ENCODE measurements at regions not wholly inside any gene's neighbourhood (a gene's known extent, or its start where the extent isn't known, plus 50 kb on each side); places are given as distances from the start of the nearest gene placed in this dataset.

GRCh38 chr3:148457886-148458285 is 239.8 kb upstream of the AGTR1 start:
- Histone ChIP-seq H3K27me3 (ENCODE audit: control insufficient read depth, low read length) (no peaks in the 10 kb centered on the region), H3K79me2 (ENCODE audit: control insufficient read depth, low read length) (no peaks in the 10 kb centered on the region), H3K4me3 (ENCODE audit: low read length) (no peak overlapping the region), H3K4me1 (ENCODE audit: control insufficient read depth, low read length) (no peaks in the 10 kb centered on the region), H3K27ac (ENCODE audit: low read depth, low read length) (no peak overlapping the region), H3K9me3 (ENCODE audit: control insufficient read depth, insufficient read depth, low read length) (no peaks in the 10 kb centered on the region), H4K20me1 (ENCODE audit: control insufficient read depth, insufficient read depth, low read depth, low read length) (no peaks in the 10 kb centered on the region), H3K36me3 (ENCODE audit: control insufficient read depth, low read length) (no peaks in the 10 kb centered on the region), H3K4me2 (ENCODE audit: low read length) (no peak overlapping the region), H3F3A (ENCODE audit: control insufficient read depth, insufficient read depth) (no peaks in the 10 kb centered on the region), H3K9me2 (replicated peaks; ENCODE audit: control insufficient read depth, low read length) (no peaks in the 10 kb centered on the region)
- TF ChIP-seq CTCF (IDR thresholded peaks at IDR 0.05; ENCODE audit: low read depth, low read length, poor library complexity, severe bottlenecking) (no peak), EZH2phosphoT487 (IDR thresholded peaks at IDR 0.05; ENCODE audit: borderline replicate concordance, low read length) (no peak)

GRCh38 chr3:148459931-148460513 is 237.7 kb upstream of the AGTR1 start:
- Histone ChIP-seq H3K9me3 (ENCODE audit: control insufficient read depth, insufficient read depth, low read length) (no peaks in the 10 kb centered on the region), H3K4me3 (ENCODE audit: low read length) (no peak overlapping the region), H3K9me2 (replicated peaks; ENCODE audit: control insufficient read depth, low read length) (no peaks in the 10 kb centered on the region), H3K27me3 (ENCODE audit: control insufficient read depth, low read length) (no peaks in the 10 kb centered on the region), H3F3A (ENCODE audit: control insufficient read depth, insufficient read depth) (no peaks in the 10 kb centered on the region), H3K79me2 (ENCODE audit: control insufficient read depth, low read length) (no peaks in the 10 kb centered on the region), H3K36me3 (ENCODE audit: control insufficient read depth, low read length) (no peaks in the 10 kb centered on the region), H3K27ac (ENCODE audit: low read depth, low read length) (no peak overlapping the region), H4K20me1 (ENCODE audit: control insufficient read depth, insufficient read depth, low read depth, low read length) (no peaks in the 10 kb centered on the region), H3K4me2 (ENCODE audit: low read length) (no peak overlapping the region), H3K4me1 (ENCODE audit: control insufficient read depth, low read length) (no peaks in the 10 kb centered on the region)
- TF ChIP-seq EZH2phosphoT487 (IDR thresholded peaks at IDR 0.05; ENCODE audit: borderline replicate concordance, low read length) (no peak), CTCF (IDR thresholded peaks at IDR 0.05; ENCODE audit: low read depth, low read length, poor library complexity, severe bottlenecking) (peak; percentile 34)

- no peaks in the 10 kb centered on the region for H3K9me2 ChIP-seq (replicated peaks; ENCODE audit: control insufficient read depth, low read length)
- no peaks in the 10 kb centered on the region for H3K27me3 ChIP-seq (ENCODE audit: control insufficient read depth, low read length)
- no peak overlapping the region for H3K4me2 ChIP-seq (ENCODE audit: low read length)
- no peaks in the 10 kb centered on the region for H4K20me1 ChIP-seq (ENCODE audit: control insufficient read depth, insufficient read depth, low read depth, low read length)
- no peaks in the 10 kb centered on the region for H3K36me3 ChIP-seq (ENCODE audit: control insufficient read depth, low read length)
- no peaks in the 10 kb centered on the region for H3F3A ChIP-seq (ENCODE audit: control insufficient read depth, insufficient read depth)
- H3K27ac ChIP-seq (ENCODE audit: low read depth, low read length): no peak overlapping the region
- H3K4me3 ChIP-seq (ENCODE audit: low read length): no peak overlapping the region
- H3K4me1 ChIP-seq (ENCODE audit: control insufficient read depth, low read length): no peaks in the 10 kb centered on the region
- H3K79me2 ChIP-seq (ENCODE audit: control insufficient read depth, low read length): no peaks in the 10 kb centered on the region
- TF ChIP-seq CTCF (IDR thresholded peaks at IDR 0.05; ENCODE audit: low read depth, low read length, poor library complexity, severe bottlenecking) (no peak), EZH2phosphoT487 (IDR thresholded peaks at IDR 0.05; ENCODE audit: borderline replicate concordance, low read length) (no peak)
- no peaks in the 10 kb centered on the region for H3K9me3 ChIP-seq (ENCODE audit: control insufficient read depth, insufficient read depth, low read length)
Observed at GRCh38 chr3:148460686-148461085, 237.0 kb upstream of the AGTR1 start.
